ENCODE measurements at regions not wholly inside any gene's neighbourhood (a gene's known extent, or its start where the extent isn't known, plus 50 kb on each side); places are given as distances from the start of the nearest gene placed in this dataset.

DNA sequence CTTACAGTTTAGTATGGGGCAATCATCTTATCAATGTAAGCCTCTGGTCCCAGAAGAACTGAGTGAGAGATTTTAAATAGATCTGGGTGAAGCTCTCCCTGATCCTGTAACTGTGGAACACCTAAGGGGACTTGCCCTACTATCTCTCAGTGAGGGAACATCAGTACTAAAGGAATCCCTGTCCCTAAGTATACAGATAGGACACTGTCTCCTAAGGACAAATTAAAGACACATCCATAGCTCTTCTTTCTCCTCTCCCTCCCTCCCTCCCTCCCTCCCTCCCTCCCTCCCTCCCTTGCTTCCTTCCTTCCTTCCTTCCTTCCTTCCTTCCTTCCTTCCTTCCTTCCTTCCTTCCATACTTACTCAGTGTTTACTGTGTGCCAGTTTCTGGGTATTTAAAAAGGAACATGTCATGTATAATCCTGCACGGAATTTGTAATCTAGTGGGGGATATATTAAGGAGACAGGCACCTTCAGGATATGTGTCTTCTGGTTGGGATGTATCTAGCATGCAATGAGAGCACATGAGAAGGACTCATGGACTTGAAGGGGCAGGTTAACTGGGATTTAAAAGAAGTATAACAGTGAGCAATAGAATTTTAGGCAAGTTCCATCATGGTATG, 222.2 kb upstream of the ATP5MC3 start:
- no peak for DNase-seq (ENCODE audit: low spot score)
- no peak for TF ChIP-seq CTCF (IDR thresholded peaks at IDR 0.05; ENCODE audit: extremely low read depth, missing control alignments)

- no peak for TF ChIP-seq CTCF (IDR thresholded peaks at IDR 0.05; ENCODE audit: extremely low read depth, missing control alignments)
- no peak for DNase-seq (ENCODE audit: low spot score)
These were observed 221.1 kb upstream of the ATP5MC3 start for GRCh38 chr2:175402571-175402970.

DNA sequence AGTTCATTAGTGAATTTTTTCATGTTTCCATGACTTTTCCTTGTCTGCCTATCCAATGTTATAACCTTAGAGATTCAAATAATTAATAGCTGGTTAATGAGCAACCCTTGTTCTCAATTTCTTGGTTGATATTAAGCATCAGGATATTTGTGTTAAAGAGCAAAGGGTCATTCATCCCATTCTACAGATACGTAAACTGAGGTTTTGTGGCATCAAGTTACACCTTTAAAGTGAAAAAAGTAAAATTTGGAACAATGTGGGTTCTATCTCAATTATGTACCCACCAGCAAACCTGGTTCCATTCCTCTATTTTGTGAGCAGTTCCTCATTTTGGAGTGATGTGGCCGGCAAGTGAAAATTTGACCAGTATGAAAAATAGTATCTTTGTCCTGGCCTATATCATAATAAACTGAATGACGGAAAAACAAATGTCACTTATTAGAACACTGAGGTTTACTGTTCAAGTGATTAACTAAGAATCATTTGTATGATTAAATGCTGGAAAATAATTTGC, 220.5 kb upstream of the ATP5MC3 start:
- no peak for DNase-seq (ENCODE audit: low spot score)
- no peak for TF ChIP-seq CTCF (IDR thresholded peaks at IDR 0.05; ENCODE audit: extremely low read depth, missing control alignments)

GRCh38 chr2:175400975-175401374, 219.5 kb upstream of the ATP5MC3 start:
- DNase-seq (ENCODE audit: low spot score) = no peak
- no peak for TF ChIP-seq CTCF (IDR thresholded peaks at IDR 0.05; ENCODE audit: extremely low read depth, missing control alignments)

DNA sequence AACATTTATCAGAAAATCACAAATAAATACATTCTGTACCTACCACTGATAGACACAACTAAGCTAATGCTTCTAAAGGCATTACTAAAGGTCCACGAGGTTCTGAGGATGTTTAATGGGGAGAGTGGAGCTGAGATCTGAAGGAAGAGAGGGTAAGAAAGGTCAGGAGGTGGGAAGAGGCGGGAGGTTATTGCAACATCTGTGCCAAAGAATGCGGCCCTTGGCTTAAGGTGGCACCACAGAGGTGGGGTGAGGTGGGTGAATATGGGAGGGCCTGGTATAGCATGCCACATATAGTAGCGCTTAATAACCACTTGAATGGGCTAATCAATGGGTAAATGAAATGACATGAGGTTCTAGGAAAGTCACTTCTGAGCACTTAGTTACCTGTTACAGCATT, 217.8 kb upstream of the ATP5MC3 start:
- no peak for DNase-seq (ENCODE audit: low spot score)
- TF ChIP-seq CTCF (IDR thresholded peaks at IDR 0.05; ENCODE audit: extremely low read depth, missing control alignments) = no peak

DNA sequence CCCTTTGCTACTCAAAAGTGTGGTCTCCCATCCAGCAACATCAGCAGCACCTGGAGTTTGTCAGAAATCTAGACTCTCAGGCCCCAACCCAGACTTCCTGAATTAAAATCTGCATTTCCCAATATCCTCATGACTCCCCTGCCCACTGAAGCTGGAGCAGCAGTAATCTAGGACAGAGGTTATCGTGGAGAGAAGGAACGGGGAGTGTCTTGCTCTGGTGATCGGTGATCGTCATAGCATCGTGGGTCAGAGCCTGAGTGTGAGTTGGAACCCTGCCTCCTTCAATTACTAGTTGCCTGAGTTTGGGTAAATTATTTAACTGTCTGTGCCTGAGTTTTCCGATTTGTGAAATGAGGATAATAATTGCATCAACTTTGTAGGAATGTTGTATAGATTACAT, 217.3 kb upstream of the ATP5MC3 start:
- DNase-seq (ENCODE audit: low spot score) = no peak
- no peak for TF ChIP-seq CTCF (IDR thresholded peaks at IDR 0.05; ENCODE audit: extremely low read depth, missing control alignments)

DNA sequence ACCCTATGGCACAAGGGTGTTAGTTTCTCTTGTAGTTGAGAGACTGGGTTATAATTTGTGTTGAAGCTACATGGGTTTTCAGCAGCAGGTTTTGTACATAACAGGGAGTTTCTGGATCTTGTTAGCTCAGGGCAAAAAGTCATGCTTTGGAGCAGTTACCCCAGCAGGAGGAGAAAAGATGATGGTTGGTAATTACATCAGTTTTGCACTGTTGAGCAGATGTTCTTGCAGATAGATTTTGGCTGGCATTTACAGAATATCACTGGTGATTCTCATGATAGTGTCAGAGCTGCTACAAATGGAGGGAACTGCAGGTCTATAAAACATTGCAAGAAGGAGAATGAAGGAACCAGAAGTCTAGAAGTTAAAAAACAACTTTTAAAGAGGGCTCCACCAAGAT, 215.2 kb upstream of the ATP5MC3 start:
- no peak for DNase-seq (ENCODE audit: low spot score)

More for the DNA sequence above, 215.2 kb upstream of the ATP5MC3 start:
- no peak for TF ChIP-seq CTCF (IDR thresholded peaks at IDR 0.05; ENCODE audit: extremely low read depth, missing control alignments)

Data from GM20000 (cell line).